ENCODE measurements at regions not wholly inside any gene's neighbourhood (a gene's known extent, or its start where the extent isn't known, plus 50 kb on each side); places are given as distances from the start of the nearest gene placed in this dataset.

GRCh38 chr2:238963161-238963970 lies 115.5 kb downstream of the TWIST2 start:
- DNase-seq (ENCODE audit: low spot score) = no peak
- intact Hi-C loops (cut with DNase I) = no loop called here

- intact Hi-C loops (cut with DNase I) = no loop called here
Measured at GRCh38 chr2:238963971-238964328, 116.1 kb downstream of the TWIST2 start.

GRCh38 chr2:238964544-238965067 lies 116.7 kb downstream of the TWIST2 start:
- DNase-seq (ENCODE audit: low spot score) = no peak
- intact Hi-C loops (cut with DNase I) = no loop called here

More at GRCh38 chr2:238963971-238964328, 116.1 kb downstream of the TWIST2 start:
- no peak for DNase-seq (ENCODE audit: low spot score)

GRCh38 chr2:238965371-238966071 lies 117.6 kb downstream of the TWIST2 start:
- no peak for DNase-seq (ENCODE audit: low spot score)
- intact Hi-C loops (cut with DNase I) = no loop called here

- intact Hi-C loops (cut with DNase I) = no loop called here
- no peak for DNase-seq (ENCODE audit: low spot score)
Measured at GRCh38 chr2:238966072-238966937, 118.4 kb downstream of the TWIST2 start.

GRCh38 chr2:238967031-238967977 lies 119.4 kb downstream of the TWIST2 start:
- DNase-seq (ENCODE audit: low spot score) = no peak
- intact Hi-C loops (cut with DNase I) = no loop called here

- intact Hi-C loops (cut with DNase I) = no loop called here
Measured at GRCh38 chr2:238967978-238968360, 120.1 kb downstream of the TWIST2 start.

GRCh38 chr2:238968616-238969384 lies 120.9 kb downstream of the TWIST2 start:
- intact Hi-C loops (cut with DNase I) = no loop called here
- DNase-seq (ENCODE audit: low spot score) = no peak

More at GRCh38 chr2:238967978-238968360, 120.1 kb downstream of the TWIST2 start:
- no peak for DNase-seq (ENCODE audit: low spot score)

- DNase-seq (ENCODE audit: low spot score) = no peak
- intact Hi-C loops (cut with DNase I) = no loop called here
Measured at GRCh38 chr2:238969857-238970256, 122.0 kb downstream of the TWIST2 start.

- intact Hi-C loops (cut with DNase I) = no loop called here
- no peak for DNase-seq (ENCODE audit: low spot score)
Measured at GRCh38 chr2:238970553-238971081, 122.7 kb downstream of the TWIST2 start.

- intact Hi-C loops (cut with DNase I) = no loop called here
- DNase-seq (ENCODE audit: low spot score) = no peak
Measured at GRCh38 chr2:238971318-238972145, 123.6 kb downstream of the TWIST2 start.

- intact Hi-C loops (cut with DNase I) = no loop called here
- no peak for DNase-seq (ENCODE audit: low spot score)
Measured at GRCh38 chr2:238972146-238972445, 124.2 kb downstream of the TWIST2 start.

- intact Hi-C loops (cut with DNase I) = no loop called here
- DNase-seq (ENCODE audit: low spot score) = no peak
Measured at GRCh38 chr2:238973038-238973739, 125.3 kb downstream of the TWIST2 start.

- intact Hi-C loops (cut with DNase I) = loop anchor here (1.0 kb wide), 1 partner anchor 29 kb away; no protein-coding TSS in a partner anchor
- no peak for DNase-seq (ENCODE audit: low spot score)
Measured at GRCh38 chr2:238974081-238974480, 126.2 kb downstream of the TWIST2 start.

- no peak for DNase-seq (ENCODE audit: low spot score)
- intact Hi-C loops (cut with DNase I) = loop anchor here (1.0 kb wide), 1 partner anchor 29 kb away; no protein-coding TSS in a partner anchor
Measured at GRCh38 chr2:238974501-238975166, 126.7 kb downstream of the TWIST2 start.

- DNase-seq (ENCODE audit: low spot score) = no peak
- intact Hi-C loops (cut with DNase I) = no loop called here
Measured at GRCh38 chr2:238975408-238975807, 127.5 kb downstream of the TWIST2 start.

Data from cardiac septum (tissue), 1 donor.